Right lobe of liver (tissue), 4 donors: ENCODE measurements at regions not wholly inside any gene's neighbourhood (a gene's known extent, or its start where the extent isn't known, plus 50 kb on each side); places are given as distances from the start of the nearest gene placed in this dataset.

ENCODE experiments used
- POLR2A ChIP-seq: fragments of 450-650 bp; IDR thresholded peaks from one replicate; pipeline ENCODE4 v1.6.1; 2017; ENCODE audit warnings: antibody characterized with exemption, mild to moderate bottlenecking
- TF ChIP-seq, protein P1 (sequence below), 4 donors: fragments of 200-600 bp in 3 of 4; fragments of 450-650 bp in 1 of 4; IDR thresholded peaks; one replicate each; pipeline versions ENCODE4 v1.5.1 to v1.8.0; 2016 to 2022; ENCODE audit warnings: antibody characterized with exemption in 4 of 4, mild to moderate bottlenecking in 2 of 4
- donor health status: DM: no; HTN: no; CAD: no.
- donor health status: DM: no; HTN: no; CAD: no.
- donor health status: DM: no; HTN: yes; CAD: no.

DNA sequence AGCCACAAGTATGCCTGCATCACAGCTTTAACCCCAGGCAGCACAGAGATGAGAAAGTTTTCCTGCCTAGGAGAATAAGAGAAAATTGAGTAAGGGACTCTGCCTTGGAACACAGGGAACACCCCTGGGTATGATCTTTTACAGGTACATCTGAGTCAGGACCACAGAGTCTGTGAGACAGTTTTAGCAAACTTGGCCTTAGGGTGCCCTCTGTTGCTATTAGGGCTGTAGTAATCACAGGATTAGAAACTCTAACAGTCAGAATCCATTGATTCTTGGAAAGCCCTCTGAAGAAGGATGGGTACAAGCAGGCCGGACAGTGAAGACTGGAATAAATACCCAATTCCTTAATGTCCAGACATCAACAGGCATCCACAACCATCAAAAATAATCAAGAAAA lies 989.5 kb upstream of the CDH9 start:
- TF ChIP-seq, protein P1, sequence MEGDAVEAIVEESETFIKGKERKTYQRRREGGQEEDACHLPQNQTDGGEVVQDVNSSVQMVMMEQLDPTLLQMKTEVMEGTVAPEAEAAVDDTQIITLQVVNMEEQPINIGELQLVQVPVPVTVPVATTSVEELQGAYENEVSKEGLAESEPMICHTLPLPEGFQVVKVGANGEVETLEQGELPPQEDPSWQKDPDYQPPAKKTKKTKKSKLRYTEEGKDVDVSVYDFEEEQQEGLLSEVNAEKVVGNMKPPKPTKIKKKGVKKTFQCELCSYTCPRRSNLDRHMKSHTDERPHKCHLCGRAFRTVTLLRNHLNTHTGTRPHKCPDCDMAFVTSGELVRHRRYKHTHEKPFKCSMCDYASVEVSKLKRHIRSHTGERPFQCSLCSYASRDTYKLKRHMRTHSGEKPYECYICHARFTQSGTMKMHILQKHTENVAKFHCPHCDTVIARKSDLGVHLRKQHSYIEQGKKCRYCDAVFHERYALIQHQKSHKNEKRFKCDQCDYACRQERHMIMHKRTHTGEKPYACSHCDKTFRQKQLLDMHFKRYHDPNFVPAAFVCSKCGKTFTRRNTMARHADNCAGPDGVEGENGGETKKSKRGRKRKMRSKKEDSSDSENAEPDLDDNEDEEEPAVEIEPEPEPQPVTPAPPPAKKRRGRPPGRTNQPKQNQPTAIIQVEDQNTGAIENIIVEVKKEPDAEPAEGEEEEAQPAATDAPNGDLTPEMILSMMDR (IDR thresholded peaks at IDR 0.05): no peak
- TF ChIP-seq POLR2A: no peak
